Stimulated activated CD8-positive, alpha-beta memory T cell treated with anti-CD3 and anti-CD28 coated beads, Interleukin-7, amount 100 ng/mL, for 4 hours (primary cell): ENCODE measurements at regions not wholly inside any gene's neighbourhood (a gene's known extent, or its start where the extent isn't known, plus 50 kb on each side); places are given as distances from the start of the nearest gene placed in this dataset.
"Not testable (repeated sequence)": the region's sequence is repeated elsewhere in the genome, so short reads cannot be mapped to it uniquely, and the experiment has no call there.

ENCODE experiments used
- DNase-seq, 2 donors: peaks; one replicate each; pipeline ENCODE4 v3.0.0-alpha.2; 2020; ENCODE audit warnings: low read depth in 2 of 2

DNA sequence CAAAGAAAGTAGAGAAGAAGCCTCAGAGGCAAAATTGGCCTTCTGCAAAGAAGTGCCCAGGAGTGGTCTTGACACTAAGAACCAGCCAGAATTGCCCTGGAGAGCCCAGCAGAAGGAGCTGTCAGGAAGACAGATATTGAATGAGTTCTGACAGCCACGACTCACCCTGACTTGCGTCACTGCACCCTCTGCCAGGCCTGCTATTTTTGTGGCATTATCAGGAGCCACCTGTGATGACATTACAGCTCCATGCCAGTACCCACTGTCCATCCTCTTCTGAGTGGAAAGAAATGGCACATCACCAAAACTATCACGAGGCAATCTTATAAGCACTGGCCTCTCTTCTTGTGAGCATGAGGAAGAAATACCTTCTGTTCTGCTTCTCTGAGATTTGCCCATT is 67.7 kb downstream of the SMIM20 start:
- no peak for DNase-seq

DNA sequence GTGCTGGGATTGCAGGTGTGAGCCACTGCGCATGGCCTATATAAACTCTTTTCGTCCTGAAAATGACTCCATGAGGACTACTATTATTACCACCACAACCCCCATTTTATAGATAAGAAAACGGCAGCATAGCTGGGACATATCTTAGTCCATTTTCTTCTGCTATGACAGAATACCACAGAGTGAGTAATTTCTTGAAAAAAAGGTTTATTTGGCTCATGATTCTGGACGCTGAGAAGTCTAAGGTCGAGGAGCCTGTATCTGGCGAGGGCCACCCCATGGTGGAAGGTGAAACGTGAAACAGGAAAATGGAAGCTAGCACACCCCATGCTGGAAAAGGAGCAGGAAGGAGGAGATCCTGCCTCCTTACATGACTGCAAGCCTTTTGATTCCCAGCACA is 68.9 kb downstream of the SMIM20 start:
- no peak for DNase-seq

DNA sequence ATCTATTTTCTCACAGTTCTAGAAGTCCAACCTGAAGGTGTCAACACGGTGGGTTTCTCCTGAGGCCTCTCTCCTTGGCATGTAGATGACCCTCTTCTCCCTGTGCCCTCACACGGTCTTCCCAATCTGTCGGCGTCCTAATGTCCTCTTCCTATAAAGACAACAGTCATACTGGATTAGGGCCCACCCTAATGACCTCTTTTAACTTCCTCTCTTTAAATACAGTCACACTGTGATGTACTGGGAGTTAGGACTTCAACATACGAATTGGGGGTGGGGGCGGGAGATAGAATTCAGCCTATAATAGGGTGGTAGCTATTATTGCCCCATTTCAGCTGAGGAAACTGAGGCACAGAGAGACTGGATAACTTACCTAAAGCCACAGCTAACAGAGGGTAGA is 70.2 kb downstream of the SMIM20 start:
- no peak for DNase-seq

DNA sequence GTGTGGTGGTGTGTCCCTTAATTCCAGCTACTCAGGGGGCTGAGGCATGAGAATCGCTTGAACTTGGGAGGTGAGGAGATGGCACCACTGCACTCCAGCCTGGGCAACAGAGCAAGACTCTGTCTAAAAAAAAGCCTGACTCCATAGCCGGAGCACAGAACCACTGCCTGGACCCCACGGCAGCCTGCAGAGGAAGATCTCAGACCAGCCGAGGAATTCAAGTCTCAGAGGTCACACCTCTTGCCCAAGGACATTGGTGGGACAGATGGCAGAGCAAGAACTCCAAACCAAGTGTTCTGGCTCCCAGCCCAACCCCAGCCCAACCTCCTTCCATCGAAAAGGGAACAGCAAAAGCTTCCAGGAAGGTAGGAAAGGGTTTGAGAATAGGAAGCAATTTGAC is 70.8 kb downstream of the SMIM20 start:
- DNase-seq, result no peak

GRCh38 chr4:25986807-25987206 is 72.8 kb downstream of the SMIM20 start:
- DNase-seq, result no peak

- DNase-seq, result no peak
Observed at GRCh38 chr4:25991340-25991739, 77.3 kb downstream of the SMIM20 start.

DNA sequence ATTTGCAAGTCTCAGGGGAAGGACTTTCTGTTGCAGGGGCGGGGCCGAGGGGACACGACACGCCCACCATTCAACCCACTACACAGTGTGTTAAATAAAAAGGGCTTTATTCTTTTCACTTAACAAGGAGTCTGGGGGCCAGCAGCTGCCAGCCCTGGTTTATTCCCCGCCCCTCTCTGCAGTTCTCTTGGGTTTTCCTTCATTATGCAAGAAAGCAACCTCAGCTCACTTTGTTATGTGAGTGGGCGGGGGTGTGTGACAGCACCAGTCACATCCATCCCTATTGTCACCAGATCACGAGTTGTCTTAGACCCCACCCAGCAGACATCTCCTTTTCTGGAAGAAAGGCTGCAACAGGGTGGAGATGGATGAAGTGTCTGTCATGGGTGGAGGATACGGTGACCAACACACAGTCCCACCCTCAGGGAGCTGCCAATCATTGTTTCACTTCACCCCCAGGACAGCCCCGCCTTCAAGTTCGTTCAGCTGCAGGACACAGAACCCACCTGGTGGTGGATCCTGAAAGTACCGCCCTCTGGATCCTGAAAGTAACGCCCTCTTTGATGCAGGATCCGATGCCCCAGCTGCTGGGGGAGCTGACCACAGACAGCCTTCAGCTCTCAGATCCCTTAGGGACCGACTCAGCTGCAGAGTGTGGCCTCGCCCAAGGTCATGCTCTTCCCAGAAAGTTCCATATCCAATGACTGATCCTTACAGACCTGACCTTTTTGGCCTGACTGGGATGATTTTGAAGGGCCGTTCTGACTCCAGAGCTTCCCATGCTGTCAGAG is 79.6 kb downstream of the SMIM20 start:
- DNase-seq, result no peak

- not testable (repeated sequence) for DNase-seq
Observed at GRCh38 chr4:25994577-25994976, 80.6 kb downstream of the SMIM20 start.

- no peak for DNase-seq
Observed at GRCh38 chr4:26000274-26000950, 86.4 kb downstream of the SMIM20 start.

- no peak for DNase-seq
Observed at GRCh38 chr4:26001413-26001812, 87.4 kb downstream of the SMIM20 start.

DNA sequence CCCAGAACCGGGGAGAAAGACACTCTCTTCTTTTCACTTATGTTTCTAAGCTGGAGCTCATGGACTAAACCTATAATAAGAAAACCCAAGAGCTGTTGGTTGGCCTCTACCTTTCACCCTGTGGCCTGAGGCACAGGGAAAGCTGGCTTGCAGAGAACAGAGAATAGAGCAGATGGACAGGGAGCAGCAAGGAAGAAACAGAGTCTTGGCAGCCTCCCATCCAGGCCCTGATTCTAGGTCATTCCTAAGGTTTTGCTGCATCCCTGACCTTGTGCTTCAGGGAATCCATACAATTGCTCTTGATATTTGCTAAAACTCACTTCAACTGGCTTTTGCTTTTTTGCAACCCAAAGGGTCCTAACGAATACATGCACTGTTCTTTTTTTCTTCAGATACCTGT is 87.8 kb downstream of the SMIM20 start:
- DNase-seq, result no peak

GRCh38 chr4:26003056-26003455 is 89.0 kb downstream of the SMIM20 start:
- DNase-seq, result no peak

GRCh38 chr4:26004290-26004689 is 90.3 kb downstream of the SMIM20 start:
- no peak for DNase-seq

DNA sequence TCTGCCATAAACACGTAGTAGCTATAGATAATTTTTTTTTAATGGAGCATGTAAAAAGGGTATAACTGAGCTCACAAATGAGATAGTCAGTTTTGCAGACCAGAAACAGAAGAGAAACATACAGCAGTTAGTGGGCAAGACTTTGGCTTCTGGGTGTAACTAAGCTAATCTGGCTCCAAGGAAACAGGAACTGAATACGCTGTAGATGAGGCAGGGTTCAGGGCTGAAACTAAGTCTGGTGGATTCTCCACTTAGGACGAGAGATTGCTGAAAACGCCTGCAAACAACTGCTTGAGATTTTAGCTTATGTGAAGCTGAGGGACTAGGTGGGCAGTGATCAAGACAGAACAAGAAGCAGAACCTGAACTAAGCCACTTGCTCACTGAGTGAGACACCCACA is 91.7 kb downstream of the SMIM20 start:
- no peak for DNase-seq

- no peak for DNase-seq
Observed at GRCh38 chr4:26008737-26009136, 94.7 kb downstream of the SMIM20 start.

GRCh38 chr4:26009502-26009901 is 95.5 kb downstream of the SMIM20 start:
- no peak for DNase-seq

DNA sequence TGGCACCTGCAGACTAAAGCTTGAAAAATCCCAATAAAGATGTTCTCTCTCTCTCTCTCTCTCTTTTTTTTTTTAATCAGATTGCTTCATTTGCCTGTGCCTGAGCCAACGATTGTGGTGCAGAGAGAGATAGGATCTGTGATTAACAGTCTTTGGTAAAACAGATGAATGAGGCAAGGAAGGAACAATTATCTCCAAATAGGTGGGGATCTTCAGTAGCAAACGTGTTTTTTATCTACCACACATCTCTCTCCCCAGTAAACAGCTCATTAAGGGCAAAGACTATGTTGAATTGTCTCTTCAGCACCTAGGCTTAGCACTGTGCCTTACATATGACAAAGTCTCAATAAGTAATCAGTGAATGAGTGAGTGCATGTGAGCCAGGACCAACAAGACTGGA is 96.3 kb downstream of the SMIM20 start:
- no peak for DNase-seq

DNA sequence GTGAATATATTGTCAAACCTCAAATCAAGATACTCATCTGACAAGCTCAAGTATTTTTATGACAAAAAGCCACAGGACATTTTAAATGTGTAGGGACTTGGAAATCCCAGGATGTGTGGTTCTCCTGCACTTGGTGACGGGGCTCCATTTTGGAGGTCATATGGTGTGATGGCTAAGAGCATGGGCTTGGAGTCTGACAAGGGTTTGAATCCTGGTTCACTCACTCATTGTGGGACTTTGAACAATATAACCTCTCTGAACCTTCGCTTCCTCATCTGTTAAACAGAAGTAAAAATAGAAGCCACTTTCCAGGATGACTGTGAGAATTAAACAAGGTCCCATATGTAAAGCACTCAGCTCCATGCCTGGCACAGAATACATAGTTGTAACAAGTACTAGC is 99.6 kb downstream of the SMIM20 start:
- no peak for DNase-seq

DNA sequence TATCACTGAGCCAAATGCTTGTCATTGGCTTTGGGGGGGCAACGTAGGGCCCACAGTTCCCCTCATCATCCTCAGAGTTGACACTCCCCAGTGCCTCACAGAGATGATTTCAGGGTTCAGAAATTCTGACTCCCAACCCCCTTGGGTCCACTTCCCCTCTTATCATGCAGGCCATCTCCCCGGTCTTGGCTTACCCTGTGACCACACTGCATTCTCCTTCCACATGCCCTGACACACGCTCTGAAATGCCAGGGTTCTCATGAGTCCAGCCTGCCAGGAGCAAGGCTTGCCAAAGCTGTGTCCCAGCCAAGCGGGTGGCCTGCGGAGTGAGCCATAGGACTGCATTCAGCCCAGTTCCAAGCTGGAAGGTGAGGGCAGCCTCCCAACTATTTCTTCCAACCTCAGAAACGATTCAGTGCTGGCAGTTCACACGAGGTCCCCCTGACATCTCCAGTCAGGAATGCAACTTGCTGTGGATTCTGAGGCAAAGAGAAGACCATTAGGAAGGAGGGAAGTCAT is 101.2 kb downstream of the SMIM20 start:
- no peak for DNase-seq

DNA sequence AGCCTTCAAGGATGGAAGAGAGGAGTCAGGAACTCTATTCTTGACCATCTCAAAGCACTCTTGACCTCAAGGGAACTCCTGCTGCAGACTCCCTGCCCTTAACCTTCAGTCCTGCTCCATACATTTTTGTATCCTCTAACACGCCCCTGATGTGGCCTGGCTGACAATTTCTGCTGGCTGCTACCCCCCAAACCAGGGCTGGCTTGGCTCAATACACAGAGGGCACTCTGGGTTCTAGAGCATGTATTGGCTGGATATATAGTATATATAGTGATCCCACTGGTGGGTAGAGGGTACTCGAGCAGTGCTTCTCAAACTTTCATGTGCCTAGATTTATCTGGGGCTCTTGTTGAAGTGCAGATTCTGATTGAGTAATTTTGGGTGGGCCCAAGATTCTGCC is 101.9 kb downstream of the SMIM20 start:
- no peak for DNase-seq

DNA sequence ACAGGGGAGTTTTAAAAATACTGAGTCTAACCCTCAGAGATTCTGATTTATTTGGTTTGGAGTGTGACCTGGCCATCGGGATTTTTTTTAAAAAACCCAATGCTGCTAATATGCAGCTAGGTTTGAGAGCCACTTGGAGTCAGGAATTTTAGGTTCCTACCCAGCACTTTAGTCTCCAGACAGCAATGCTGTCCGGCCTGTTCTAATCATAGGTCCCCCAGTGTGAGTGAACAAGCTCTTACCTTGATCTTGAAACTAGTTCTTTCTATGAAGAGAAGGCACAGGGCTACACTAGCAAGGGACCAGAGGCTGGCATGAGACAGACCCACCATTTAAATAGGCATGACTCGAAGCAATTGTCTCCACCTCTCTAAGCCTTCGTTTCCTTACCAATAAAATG is 103.5 kb downstream of the SMIM20 start:
- DNase-seq, result no peak

DNA sequence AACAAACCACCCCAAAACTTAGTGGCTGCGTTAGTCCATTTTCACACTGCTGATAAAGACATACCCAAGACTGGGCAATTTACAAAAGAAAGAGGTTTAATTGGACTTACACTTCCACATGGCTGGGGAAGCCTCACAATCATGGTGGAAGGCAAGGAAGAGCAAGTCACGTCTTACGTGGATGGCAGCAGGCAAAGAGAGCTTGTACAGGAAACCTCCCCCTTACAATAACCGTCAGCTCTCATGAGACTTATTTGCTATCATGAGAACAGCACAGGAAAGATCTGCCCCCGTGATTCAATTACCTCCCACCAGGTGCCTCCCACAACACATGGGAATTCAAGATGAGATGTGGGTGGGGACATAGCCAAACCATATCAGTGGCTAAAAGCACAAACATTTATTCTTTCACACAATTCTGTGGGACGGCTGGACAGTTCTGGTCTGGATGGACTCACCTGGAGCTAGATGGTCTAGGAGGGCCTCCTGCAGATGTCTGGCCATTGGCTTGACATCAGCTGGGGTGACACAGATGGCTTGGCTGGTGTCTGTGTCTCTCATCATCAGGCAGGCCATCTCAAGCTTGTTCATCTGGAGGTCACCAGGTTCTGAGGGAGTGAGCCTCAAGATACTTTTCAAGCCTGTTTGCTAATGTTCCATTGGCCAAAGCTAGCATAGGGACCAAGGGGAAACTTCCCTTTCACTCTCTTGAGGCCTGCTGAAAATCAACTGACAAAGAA is 104.1 kb downstream of the SMIM20 start:
- not testable (repeated sequence) for DNase-seq
